Stimulated activated naive B cell treated with anti-CD40 and anti-IgM and Interleukin-4, amounts not matched to agents 10 μg/mL and 1 μg/mL and 100 μg/mL, for 72 hours (primary cell): ENCODE measurements at regions not wholly inside any gene's neighbourhood (a gene's known extent, or its start where the extent isn't known, plus 50 kb on each side); places are given as distances from the start of the nearest gene placed in this dataset.
"Not testable (repeated sequence)": the region's sequence is repeated elsewhere in the genome, so short reads cannot be mapped to it uniquely, and the experiment has no call there.

Source experiments
- ATAC-seq, 2 donors: fragments of 150-1000 bp; cut with Tn5 transposase; replicated peaks; 2 replicates each; pipeline ENCODE4 v1.10.0; 2021; ENCODE audit warnings: moderate library complexity in 1 of 2
- DNase-seq: peaks from one replicate; pipeline ENCODE4 v3.0.0; 2021
- H3K27ac Mint-ChIP-seq: one replicate; pipeline ENCODE4 v1.8.0; 2022; ENCODE audit warnings: mild to moderate bottlenecking, mixed read lengths
- H3K27me3 Mint-ChIP-seq, 2 donors: one replicate each; pipeline ENCODE4 v1.8.0; 2022; ENCODE audit warnings: mixed read lengths in 2 of 2
- H3K36me3 Mint-ChIP-seq, 2 donors: one replicate each; pipeline ENCODE4 v1.8.0; 2022; ENCODE audit warnings: mixed read lengths in 2 of 2, mild to moderate bottlenecking in 1 of 2
- H3K4me1 Mint-ChIP-seq, 2 donors: one replicate each; pipeline ENCODE4 v1.8.0; 2022; ENCODE audit warnings: mixed read lengths in 2 of 2, mild to moderate bottlenecking in 1 of 2
- H3K4me3 Mint-ChIP-seq, 2 donors: one replicate each; pipeline ENCODE4 v1.8.0; 2022; ENCODE audit warnings: mild to moderate bottlenecking in 2 of 2, mixed read lengths in 2 of 2, moderate library complexity in 1 of 2
- H3K9me3 Mint-ChIP-seq, 2 donors: one replicate each; pipeline ENCODE4 v1.8.0; 2022; ENCODE audit warnings: mixed read lengths in 2 of 2, mild to moderate bottlenecking in 1 of 2

DNA sequence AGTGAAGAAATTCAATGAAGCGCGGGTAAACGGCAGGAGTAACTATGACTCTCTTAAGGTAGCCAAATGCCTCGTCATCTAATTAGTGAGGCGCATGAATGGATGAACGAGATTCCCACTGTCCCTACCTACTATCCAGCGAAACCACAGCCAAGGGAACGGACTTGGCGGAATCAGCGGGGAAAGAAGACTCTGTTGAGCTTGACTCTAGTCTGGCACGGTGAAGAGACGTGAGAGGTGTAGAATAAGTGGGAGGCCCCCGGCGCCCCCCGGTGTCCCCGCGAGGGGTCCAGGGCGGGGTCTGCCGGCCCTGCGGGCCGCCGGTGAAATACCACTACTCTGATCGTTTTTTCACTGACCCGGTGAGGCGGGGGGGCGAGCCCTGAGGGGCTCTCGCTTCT lies 317.8 kb upstream of the IRS4 start:
- H3K27ac Mint-ChIP-seq, ATAC-seq, H3K4me1 Mint-ChIP-seq, H3K36me3 Mint-ChIP-seq, H3K4me3 Mint-ChIP-seq, H3K27me3 Mint-ChIP-seq, H3K9me3 Mint-ChIP-seq, DNase-seq: not testable (repeated sequence)

DNA sequence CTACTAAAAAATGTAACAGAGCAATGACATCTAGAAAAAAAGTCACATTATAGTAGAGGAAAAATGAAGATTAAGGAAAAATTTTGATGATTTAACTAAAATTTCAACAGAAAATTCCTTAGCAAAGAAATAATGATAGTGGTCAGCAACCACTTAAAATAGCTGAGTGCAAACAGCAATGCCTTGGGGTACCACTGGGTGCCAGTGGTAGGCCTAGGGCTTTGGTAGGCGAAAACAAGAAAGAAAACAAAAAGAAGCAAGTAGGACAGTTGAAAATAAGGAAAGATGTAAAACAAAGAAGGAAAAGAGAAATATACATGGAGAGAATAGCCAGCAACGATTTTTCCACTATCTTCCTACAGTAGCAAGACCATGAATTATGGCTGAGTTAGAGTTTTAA lies 313.5 kb upstream of the IRS4 start:
- no peak for ATAC-seq

DNA sequence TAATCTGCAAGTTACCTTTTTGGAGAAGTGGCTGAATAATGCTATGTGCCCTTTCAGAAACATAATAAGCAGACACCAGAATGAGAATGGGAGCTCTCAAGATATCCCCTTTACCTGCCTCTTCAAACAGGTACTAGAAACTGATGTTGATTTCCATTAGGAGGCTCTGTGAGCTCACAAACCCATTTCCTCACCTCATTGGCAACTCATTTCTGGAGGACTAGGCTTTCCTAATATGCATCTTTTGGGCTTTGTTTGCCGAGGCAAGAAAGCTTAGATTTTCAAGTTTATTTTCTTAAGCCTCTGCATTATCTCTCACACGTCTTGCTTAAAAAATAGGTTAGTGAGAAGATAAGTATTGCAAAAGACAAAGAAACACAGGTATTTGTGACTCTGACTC lies 313.1 kb upstream of the IRS4 start:
- ATAC-seq, result no peak
- peaks cover 0 to 2% of the 10 kb centered on the region in 2 donors for H3K9me3 Mint-ChIP-seq

More for the DNA sequence above, 313.5 kb upstream of the IRS4 start:
- Mint-ChIP-seq H3K36me3 (no peaks in the 10 kb centered on the region), H3K27me3 (no peaks in the 10 kb centered on the region), H3K9me3 (peaks cover 0 to 2% of the 10 kb centered on the region in 2 donors), H3K4me1 (no peaks in the 10 kb centered on the region), H3K27ac (no peak overlapping the region), H3K4me3 (no peak overlapping the region)
- DNase-seq, result no peak

DNA sequence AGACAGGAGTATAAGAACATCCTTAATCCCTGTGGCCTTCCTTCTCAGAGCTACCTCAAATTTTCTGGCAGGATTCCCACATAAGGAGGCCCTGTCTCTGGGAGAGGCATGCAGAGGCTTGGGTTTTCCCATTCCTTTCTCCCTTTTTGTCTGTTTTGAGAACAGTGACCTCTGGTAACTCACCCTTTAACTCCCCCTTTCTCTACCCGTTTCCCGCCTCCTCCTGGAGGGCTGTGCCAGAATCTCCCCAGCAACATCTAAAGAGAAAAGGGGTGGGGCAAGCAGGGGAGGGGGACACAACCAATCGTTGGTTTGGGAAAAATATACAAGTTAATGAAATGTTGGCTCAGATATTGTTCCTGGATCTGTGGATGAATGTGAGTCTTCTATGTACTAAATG lies 303.7 kb upstream of the IRS4 start:
- peaks cover 0 to 3% of the 10 kb centered on the region in 2 donors for H3K9me3 Mint-ChIP-seq
- H3K27me3 Mint-ChIP-seq, result no peaks in the 10 kb centered on the region
- no peaks in the 10 kb centered on the region for H3K36me3 Mint-ChIP-seq
- DNase-seq (no peak), ATAC-seq (no peak)
- no peak overlapping the region for H3K27ac Mint-ChIP-seq
- no peak overlapping the region for H3K4me3 Mint-ChIP-seq
- H3K4me1 Mint-ChIP-seq, result no peaks in the 10 kb centered on the region

More for the DNA sequence above, 313.1 kb upstream of the IRS4 start:
- Mint-ChIP-seq H3K36me3 (no peaks in the 10 kb centered on the region), H3K27me3 (no peaks in the 10 kb centered on the region), H3K4me1 (no peaks in the 10 kb centered on the region), H3K4me3 (no peak overlapping the region), H3K27ac (no peak overlapping the region)
- no peak for DNase-seq

DNA sequence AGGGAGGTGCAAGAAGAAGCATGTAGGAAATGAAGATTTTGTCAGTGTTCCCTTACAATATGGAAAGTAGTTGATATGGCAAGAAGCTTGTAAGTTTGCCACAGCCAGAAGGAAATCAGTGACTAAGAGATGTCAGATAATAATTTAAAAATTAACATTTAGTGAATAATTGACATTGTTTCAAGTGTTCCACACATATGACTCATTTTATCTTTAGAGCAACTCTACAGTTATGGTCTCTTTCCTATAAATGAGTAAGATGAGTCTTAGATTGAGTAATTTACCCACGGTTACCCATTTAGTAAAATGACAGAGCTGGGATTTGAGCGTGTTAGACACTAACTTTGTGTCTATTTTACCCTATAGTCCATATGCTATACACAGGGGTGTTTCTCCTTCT lies 300.3 kb upstream of the IRS4 start:
- ATAC-seq (no peak), DNase-seq (no peak)
- Mint-ChIP-seq H3K4me3 (no peak overlapping the region), H3K4me1 (no peaks in the 10 kb centered on the region), H3K9me3 (peaks cover 3 to 8% of the 10 kb centered on the region in 2 donors), H3K27ac (no peak overlapping the region), H3K27me3 (no peaks in the 10 kb centered on the region), H3K36me3 (no peaks in the 10 kb centered on the region)

DNA sequence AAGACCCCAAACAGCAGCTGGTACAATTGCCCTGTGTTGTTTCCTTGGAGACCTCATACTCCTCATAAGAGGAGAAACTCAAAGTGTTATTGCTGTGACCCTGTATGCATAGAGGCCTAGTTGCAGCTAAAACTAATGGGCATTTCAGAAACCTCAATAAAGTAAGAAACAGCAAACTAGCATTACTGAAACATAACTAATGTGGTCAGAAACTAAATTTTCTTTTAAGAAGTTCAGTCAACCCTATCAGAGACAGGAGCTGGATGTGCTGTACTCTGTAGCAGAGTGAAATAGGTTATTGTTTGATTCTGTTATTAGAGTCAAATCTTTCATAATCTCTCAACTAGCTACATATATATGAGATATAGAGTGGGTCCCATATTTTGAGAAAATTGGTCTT lies 257.5 kb upstream of the IRS4 start:
- ATAC-seq (no peak), DNase-seq (no peak)
- Mint-ChIP-seq H3K27me3 (no peaks in the 10 kb centered on the region), H3K4me1 (no peaks in the 10 kb centered on the region), H3K4me3 (no peak overlapping the region), H3K27ac (no peak overlapping the region), H3K36me3 (no peaks in the 10 kb centered on the region), H3K9me3 (peaks cover 4 to 13% of the 10 kb centered on the region in 2 donors)

DNA sequence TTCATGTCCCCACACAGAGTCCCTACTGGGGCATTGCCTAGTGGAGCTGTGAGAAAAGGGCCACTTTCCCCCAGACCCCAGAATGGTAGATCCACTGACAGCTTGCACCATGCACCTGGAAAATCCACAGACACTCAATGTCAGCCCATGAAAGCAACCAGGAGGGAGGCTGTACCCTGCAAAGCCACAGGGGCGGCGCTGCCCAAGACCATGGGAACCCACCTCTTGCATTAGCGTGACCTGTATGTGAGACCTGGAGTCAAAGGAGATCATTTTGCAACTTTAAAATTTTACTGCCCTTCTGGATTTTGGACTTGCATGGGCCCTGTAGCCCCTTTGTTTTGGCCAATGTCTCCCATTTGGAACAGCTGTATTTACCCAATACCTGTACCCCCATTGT lies 236.5 kb upstream of the IRS4 start:
- H3K27ac Mint-ChIP-seq, H3K4me3 Mint-ChIP-seq, H3K36me3 Mint-ChIP-seq, ATAC-seq, H3K9me3 Mint-ChIP-seq, H3K27me3 Mint-ChIP-seq, H3K4me1 Mint-ChIP-seq, DNase-seq: not testable (repeated sequence)

DNA sequence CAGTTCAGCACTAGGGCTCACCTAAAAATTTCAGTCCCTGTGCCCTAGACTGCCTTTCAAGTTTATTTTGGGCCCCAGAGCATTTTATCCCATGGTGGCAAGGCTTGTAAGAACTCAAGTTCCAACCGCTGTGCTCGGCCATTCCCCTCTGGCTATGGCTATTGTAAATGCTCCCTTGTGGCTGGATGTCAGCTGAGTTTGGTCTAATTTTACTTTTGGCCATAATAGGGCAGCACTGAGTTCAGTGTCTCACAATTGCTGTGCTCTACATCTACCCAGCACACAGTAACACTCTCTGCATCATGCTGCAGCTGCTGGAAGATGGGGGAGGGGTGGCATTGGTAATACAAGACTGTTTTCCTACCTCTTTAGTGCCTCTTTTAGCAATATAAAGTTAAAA lies 210.8 kb upstream of the IRS4 start:
- ATAC-seq, result no peak

DNA sequence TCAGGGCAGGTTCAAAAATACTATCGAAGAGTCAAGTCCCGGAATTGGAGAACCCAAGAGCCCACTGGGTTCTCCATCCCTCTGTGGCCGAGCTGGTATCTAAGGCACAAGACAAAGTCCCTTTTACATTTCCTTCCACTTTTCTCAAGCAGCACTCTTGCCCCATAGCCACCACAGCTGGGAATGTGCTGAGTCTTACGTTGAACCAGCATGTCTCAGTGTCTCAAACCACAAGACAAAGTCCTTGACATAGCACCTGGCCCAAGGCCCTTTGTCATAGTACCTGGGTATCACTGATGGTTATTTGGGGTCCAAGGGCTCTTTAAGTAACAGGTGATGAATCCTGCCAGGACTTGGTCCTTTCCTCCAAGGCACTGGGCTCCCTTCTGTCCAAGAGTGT lies 210.2 kb upstream of the IRS4 start:
- H3K9me3 Mint-ChIP-seq, result peaks cover 2 to 3% of the 10 kb centered on the region in 2 donors

More for the DNA sequence above, 210.8 kb upstream of the IRS4 start:
- Mint-ChIP-seq H3K27ac (no peak overlapping the region), H3K36me3 (no peaks in the 10 kb centered on the region), H3K4me3 (no peak overlapping the region), H3K9me3 (peaks cover 0 to 2% of the 10 kb centered on the region in 2 donors), H3K27me3 (no peaks in the 10 kb centered on the region), H3K4me1 (no peaks in the 10 kb centered on the region)
- DNase-seq, result no peak

DNA sequence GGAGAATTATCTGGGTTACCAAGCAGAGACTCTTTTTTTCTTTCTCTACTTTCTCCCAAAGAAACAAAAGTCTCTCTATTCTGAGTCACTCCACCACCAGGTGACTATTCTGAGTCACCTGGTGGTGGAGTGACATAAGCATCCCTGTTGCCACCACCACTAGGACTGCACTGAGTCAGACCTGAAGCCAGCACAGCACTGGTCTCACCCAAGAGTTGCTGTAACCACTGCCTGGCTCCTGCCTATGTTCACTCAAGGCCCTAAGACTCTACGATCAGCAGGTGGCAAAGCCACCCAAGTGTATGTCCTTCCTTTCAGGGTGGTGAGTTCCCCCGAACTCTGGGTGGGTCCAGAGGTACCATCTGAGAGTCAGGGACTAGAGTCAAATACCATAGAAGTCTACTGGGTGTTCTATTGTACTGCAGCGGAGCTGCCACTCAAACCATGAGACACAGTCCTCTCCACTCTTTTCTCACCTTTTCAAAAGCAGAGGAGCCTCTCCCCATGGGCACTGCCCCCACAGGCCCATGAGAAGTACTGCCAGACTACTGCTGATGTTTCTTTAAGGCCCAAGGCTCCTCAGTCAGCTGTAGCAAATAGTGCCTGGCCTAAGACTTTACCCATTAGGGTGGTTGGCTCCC lies 209.6 kb upstream of the IRS4 start:
- H3K4me1 Mint-ChIP-seq, result no peaks in the 10 kb centered on the region
- DNase-seq, result no peak
- peaks cover 0 to 1% of the 10 kb centered on the region in 2 donors for H3K36me3 Mint-ChIP-seq
- no peak overlapping the region for H3K4me3 Mint-ChIP-seq
- H3K27ac Mint-ChIP-seq, result no peak overlapping the region
- peaks cover 6 to 8% of the 10 kb centered on the region in 2 donors for H3K9me3 Mint-ChIP-seq
- ATAC-seq, result peak in 1 of 2 donors; percentile 34
- H3K27me3 Mint-ChIP-seq, result no peaks in the 10 kb centered on the region

More for the DNA sequence above, 210.2 kb upstream of the IRS4 start:
- no peak for ATAC-seq
- no peak overlapping the region for H3K27ac Mint-ChIP-seq
- H3K36me3 Mint-ChIP-seq, result no peaks in the 10 kb centered on the region
- H3K4me1 Mint-ChIP-seq, result no peaks in the 10 kb centered on the region
- no peaks in the 10 kb centered on the region for H3K27me3 Mint-ChIP-seq
- H3K4me3 Mint-ChIP-seq, result no peak overlapping the region
- DNase-seq, result no peak

DNA sequence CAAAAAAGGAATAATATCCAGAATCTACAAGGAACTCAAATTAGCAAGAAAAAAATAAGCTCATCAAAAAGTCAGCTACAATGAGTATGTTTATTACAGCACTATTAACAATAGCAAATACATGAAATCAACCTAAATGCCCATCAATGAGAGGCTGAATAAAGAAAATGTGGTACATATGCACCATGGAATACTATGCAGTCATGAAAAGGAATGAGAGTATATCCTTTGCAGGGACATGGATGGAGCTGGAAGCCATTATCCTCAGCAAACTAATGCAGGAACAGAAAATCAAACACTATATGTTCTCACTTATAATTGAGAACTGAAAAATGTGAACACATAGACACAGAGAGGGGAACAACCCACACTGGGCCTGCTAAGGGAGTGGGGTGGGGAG lies 178.4 kb upstream of the IRS4 start:
- H3K4me3 Mint-ChIP-seq, result no peak overlapping the region
- ATAC-seq (no peak), DNase-seq (no peak)
- peaks cover 7% of the 10 kb centered on the region in 2 donors for H3K9me3 Mint-ChIP-seq
- H3K4me1 Mint-ChIP-seq, result no peaks in the 10 kb centered on the region
- no peak overlapping the region for H3K27ac Mint-ChIP-seq
- no peaks in the 10 kb centered on the region for H3K27me3 Mint-ChIP-seq
- H3K36me3 Mint-ChIP-seq, result no peaks in the 10 kb centered on the region

DNA sequence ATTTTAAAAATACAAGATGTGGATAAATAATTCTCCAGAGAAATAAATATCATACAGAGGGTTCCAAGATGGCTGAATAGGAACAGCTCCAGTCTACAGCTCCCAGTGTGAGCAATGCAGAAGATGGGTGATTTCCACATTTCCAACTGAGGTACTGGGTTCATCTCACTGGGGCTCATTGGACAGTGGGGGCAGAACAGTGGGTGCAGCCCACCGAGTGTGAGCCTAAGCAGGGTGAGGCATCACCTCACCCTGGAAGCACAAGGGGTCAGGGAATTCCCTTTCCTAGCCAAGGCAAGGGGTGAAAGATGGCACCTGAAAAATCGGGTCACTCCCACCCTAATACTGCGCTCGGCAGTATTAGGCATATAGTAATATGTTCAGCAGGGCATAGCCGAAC lies 167.5 kb upstream of the IRS4 start:
- not testable (repeated sequence) for H3K36me3 Mint-ChIP-seq, H3K9me3 Mint-ChIP-seq, DNase-seq, H3K4me1 Mint-ChIP-seq, H3K27me3 Mint-ChIP-seq, H3K4me3 Mint-ChIP-seq, ATAC-seq, H3K27ac Mint-ChIP-seq

DNA sequence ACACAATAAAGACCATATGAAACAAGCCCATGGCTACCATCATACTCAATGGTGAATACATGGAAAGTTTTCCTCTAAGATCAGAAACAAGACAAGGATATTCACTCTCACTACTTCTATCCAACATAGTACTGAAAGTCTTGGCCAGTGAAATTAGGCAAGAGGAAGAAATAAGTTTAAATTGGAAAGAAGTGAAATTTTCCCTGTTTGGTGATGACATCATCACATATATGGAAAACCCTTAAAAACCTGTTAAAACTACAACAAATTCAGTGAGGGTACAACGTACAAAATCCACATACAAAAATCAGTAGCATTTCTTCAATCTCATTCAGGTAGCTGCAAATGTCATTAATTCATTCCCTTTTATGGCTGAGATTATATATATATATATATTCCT lies 164.0 kb upstream of the IRS4 start:
- ATAC-seq (no peak), DNase-seq (no peak)
- H3K4me1 Mint-ChIP-seq, result no peaks in the 10 kb centered on the region
- H3K9me3 Mint-ChIP-seq, result peaks cover 11 to 15% of the 10 kb centered on the region in 2 donors
- H3K4me3 Mint-ChIP-seq, result no peak overlapping the region
- H3K27me3 Mint-ChIP-seq, result no peaks in the 10 kb centered on the region
- no peaks in the 10 kb centered on the region for H3K36me3 Mint-ChIP-seq
- no peak overlapping the region for H3K27ac Mint-ChIP-seq

DNA sequence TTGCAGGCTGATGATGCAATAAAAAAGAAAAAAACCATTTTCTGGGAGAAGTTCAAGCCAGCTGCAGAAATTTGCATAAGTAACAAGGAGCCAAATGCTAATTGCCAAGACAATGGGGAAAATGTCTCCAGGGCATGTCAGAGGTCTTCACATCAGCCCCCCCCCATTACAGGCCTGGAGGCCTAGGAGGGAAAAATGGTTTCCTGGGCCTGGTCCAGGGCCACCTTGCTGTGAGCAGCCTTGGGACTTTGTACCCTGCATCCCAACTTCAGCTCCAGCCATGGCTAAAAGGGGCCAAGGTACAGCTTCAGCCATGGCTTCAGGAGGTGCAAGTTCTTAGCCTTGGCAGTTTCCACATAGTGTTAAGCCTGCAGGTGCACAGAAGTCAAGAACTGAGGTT lies 160.0 kb upstream of the IRS4 start:
- H3K4me1 Mint-ChIP-seq, H3K27ac Mint-ChIP-seq, H3K27me3 Mint-ChIP-seq, ATAC-seq, H3K4me3 Mint-ChIP-seq, H3K36me3 Mint-ChIP-seq, DNase-seq: not testable (repeated sequence)
- H3K9me3 Mint-ChIP-seq, result peaks cover 13 to 18% of the 10 kb centered on the region in 2 donors

DNA sequence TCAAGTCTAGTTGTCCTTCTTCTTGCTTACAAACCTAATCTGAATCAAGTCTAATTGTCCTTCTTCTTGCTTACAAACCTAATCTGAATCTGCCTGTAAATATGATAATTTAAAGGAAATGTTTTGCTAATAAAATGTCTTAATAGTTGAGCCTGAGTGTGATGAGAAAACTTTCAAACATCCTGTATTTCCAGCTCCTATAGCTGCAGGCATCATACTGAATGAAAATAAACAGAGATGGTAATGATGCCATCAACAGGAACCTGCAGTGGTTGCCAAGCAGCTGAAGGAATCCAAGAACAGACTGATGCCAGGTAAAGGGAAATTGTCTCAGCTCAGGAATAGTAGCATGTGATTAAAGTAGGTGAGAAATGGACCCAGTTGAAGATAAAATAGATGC lies 156.1 kb upstream of the IRS4 start:
- Mint-ChIP-seq H3K4me1 (no peaks in the 10 kb centered on the region), H3K9me3 (peaks cover 14 to 16% of the 10 kb centered on the region in 2 donors), H3K27ac (no peak overlapping the region), H3K27me3 (no peaks in the 10 kb centered on the region), H3K36me3 (no peaks in the 10 kb centered on the region), H3K4me3 (no peak overlapping the region)
- DNase-seq (no peak), ATAC-seq (no peak)

DNA sequence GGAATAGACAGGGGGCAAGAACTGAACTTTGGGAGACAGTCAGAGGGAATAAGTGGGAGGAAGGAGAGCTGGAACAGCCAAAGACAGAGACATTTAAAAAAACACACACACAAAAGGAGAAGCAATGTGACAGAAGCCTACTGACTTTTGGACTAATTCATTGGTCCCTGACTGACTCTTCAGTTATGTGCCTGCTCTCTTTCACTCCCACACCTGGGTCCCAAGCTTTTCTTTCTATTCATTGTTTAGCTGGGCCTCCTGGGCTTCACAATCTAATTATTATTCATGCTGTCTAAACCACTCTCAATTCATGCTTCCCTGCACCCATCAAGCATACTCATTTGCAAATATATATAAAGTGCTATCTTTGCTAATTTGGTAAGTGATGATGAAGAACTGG lies 139.2 kb upstream of the IRS4 start:
- no peaks in the 10 kb centered on the region for H3K36me3 Mint-ChIP-seq
- H3K4me1 Mint-ChIP-seq, result no peaks in the 10 kb centered on the region
- no peak for ATAC-seq
- peaks cover 3 to 9% of the 10 kb centered on the region in 2 donors for H3K9me3 Mint-ChIP-seq
- no peak overlapping the region for H3K27ac Mint-ChIP-seq
- H3K4me3 Mint-ChIP-seq, result no peak overlapping the region
- no peak for DNase-seq
- H3K27me3 Mint-ChIP-seq, result no peaks in the 10 kb centered on the region
